Activated CD4-positive, alpha-beta T cell treated with anti-CD3 and anti-CD28 coated beads for 36 hours (primary cell): ENCODE measurements at regions not wholly inside any gene's neighbourhood (a gene's known extent, or its start where the extent isn't known, plus 50 kb on each side); places are given as distances from the start of the nearest gene placed in this dataset.

Experiments used
- ATAC-seq: fragments of 200-7000 bp; cut with Tn5 transposase; one replicate; pipeline ENCODE4 v1.10.0; 2021; ENCODE audit warnings: mild to moderate bottlenecking, moderate library complexity
- CTCF ChIA-PET: fragments of 350-600 bp; sonication (Branson Sonifier 250); formaldehyde crosslinking; loops from one replicate; lab custom pipeline; 2021; ENCODE audit warnings: antibody characterized with exemption; lab: Charles Lee
- POLR2A ChIA-PET: fragments of 350-600 bp; sonication (Branson Sonifier 250); formaldehyde crosslinking; loops from one replicate; lab custom pipeline; 2021; ENCODE audit warnings: antibody characterized with exemption, inconsistent platforms; lab: Charles Lee
- DNase-seq: peaks from one replicate; pipeline ENCODE4 v3.0.0-alpha.2; 2020
- H3K27ac Mint-ChIP-seq: one replicate; pipeline ENCODE4 v1.8.0; 2021; ENCODE audit warnings: mixed read lengths
- H3K27me3 Mint-ChIP-seq: one replicate; pipeline ENCODE4 v1.8.0; 2021; ENCODE audit warnings: mixed read lengths
- H3K36me3 Mint-ChIP-seq: one replicate; pipeline ENCODE4 v1.8.0; 2021; ENCODE audit warnings: low read depth, mixed read lengths
- H3K4me1 Mint-ChIP-seq: one replicate; pipeline ENCODE4 v1.8.0; 2021; ENCODE audit warnings: mixed read lengths
- H3K4me3 Mint-ChIP-seq: one replicate; pipeline ENCODE4 v1.8.0; 2021; ENCODE audit warnings: mild to moderate bottlenecking, moderate library complexity, mixed read lengths
- H3K9me3 Mint-ChIP-seq: one replicate; pipeline ENCODE4 v1.8.0; 2021; ENCODE audit warnings: low read depth, mixed read lengths
- intact Hi-C, 2 experiments: fragments of 100-400 bp; cut with DNase I in 1 of 2; cut with micrococcal nuclease in 1 of 2; formaldehyde crosslinking; loops; one replicate each; pipeline versions ENCODE4 v1.14.2 to v1.15.1; 2022 to 2024; cut with DNase I, micrococcal nuclease

DNA sequence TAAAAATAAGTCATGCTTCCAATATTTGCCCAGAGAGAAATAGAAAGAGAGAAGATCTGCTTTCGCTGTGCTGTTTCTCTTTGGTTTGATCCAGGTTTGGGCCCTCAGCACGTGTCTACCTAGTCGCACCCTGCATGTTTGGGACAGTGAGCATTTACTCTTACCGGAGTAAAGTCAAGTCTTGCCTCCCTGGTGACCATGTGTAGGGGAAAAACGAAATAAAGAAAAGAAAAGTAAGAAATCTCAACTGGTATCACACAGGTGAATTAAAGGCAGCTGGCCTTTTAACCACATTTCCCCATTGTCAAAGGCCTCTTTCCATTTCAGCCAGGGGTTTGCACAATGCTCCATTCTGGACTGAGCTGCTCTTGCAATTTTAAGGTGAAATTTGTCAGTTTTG lies 619.4 kb downstream of the VRK1 start:
- ATAC-seq (no peak), DNase-seq (no peak)
- H3K27me3 Mint-ChIP-seq = peaks cover 5% of the 10 kb centered on the region
- no peak overlapping the region for H3K4me3 Mint-ChIP-seq
- no peak overlapping the region for H3K27ac Mint-ChIP-seq
- H3K9me3 Mint-ChIP-seq = no peaks in the 10 kb centered on the region
- intact Hi-C loops = no loop called here
- H3K36me3 Mint-ChIP-seq = no peaks in the 10 kb centered on the region
- H3K4me1 Mint-ChIP-seq = peaks cover 6% of the 10 kb centered on the region
- CTCF ChIA-PET = interaction anchor here (1.0 to 1.1 kb wide), 2 partner anchors 36 to 292 kb away, joined by 3 read pairs; no protein-coding TSS in a partner anchor
- POLR2A ChIA-PET = no interaction called here

DNA sequence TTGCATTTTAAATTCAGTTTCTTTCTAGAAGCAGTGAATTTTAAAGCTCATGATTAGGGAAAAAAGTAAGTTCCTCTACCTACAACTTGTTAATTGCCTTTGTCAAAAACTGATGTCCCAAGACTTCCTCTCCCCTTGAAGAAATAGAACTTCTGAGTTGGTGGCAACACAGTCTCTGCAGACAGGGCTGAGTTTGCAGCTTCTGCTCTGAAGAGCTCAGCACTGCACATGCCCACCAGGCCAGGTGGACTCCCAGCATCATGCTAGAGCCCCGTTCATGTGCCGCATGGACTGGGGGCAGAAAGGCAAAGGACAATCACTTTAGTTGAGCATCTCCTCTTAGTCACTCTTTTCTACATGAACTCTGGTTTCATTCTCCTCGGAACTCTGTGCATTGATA lies 620.1 kb downstream of the VRK1 start:
- POLR2A ChIA-PET = no interaction called here
- ATAC-seq = no peak
- CTCF ChIA-PET = interaction anchor here (0.7 to 1.1 kb wide), 3 partner anchors 20 to 291 kb away, joined by 3 read pairs; no protein-coding TSS in a partner anchor
- intact Hi-C loops = no loop called here
- Mint-ChIP-seq H3K4me1 (peaks cover 6% of the 10 kb centered on the region), H3K4me3 (no peak overlapping the region), H3K27ac (no peak overlapping the region), H3K27me3 (peaks cover 5% of the 10 kb centered on the region), H3K9me3 (no peaks in the 10 kb centered on the region), H3K36me3 (no peaks in the 10 kb centered on the region)
- DNase-seq = no peak

DNA sequence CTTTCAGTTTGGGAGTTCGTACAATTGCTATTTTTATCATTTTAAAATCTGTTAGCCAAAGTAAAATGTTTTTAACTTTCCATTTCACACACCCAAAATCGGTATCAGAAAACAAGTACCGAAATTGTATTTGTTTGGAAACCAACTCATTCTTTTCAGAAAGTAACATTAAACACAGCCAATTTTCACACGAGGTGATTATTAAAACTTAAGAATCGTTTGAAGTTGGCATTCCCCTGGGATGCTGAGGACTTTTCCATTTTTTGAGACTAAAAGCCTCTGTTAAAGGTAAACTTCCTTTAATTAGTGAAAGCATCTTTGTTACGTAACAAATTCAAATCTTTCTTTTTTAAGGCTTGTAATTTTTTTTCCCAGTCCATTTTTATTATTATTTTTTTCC lies 623.0 kb downstream of the VRK1 start:
- Mint-ChIP-seq H3K27ac (no peak overlapping the region), H3K9me3 (no peaks in the 10 kb centered on the region), H3K4me1 (peaks cover 6% of the 10 kb centered on the region), H3K27me3 (no peaks in the 10 kb centered on the region), H3K4me3 (no peak overlapping the region), H3K36me3 (no peaks in the 10 kb centered on the region)
- intact Hi-C loops = no loop called here
- CTCF ChIA-PET = no interaction called here
- DNase-seq (no peak), ATAC-seq (no peak)
- POLR2A ChIA-PET = no interaction called here

DNA sequence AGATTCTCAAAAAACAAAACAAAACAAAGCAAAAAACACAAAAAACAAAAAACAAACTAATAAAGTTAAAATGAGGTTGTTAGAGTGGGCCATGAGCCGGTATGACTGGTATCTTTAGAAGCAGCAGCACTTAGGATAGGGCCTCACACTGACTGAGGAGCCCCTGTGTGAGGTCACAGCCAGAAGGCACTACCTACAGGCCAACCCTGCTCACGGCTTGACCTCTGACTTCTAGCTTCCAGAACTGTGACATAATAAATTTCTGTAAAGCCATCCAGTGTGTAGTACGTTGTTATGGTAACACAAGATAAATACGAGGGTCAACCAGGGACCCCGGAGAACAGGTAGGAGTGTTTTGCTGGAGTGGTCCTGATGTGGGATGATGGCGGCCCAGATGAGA lies 629.6 kb downstream of the VRK1 start:
- no peak overlapping the region for H3K4me3 Mint-ChIP-seq
- H3K27ac Mint-ChIP-seq = no peak overlapping the region
- no peaks in the 10 kb centered on the region for H3K36me3 Mint-ChIP-seq
- DNase-seq (peak; percentile 35), ATAC-seq (no peak)
- H3K27me3 Mint-ChIP-seq = no peaks in the 10 kb centered on the region
- CTCF ChIA-PET = interaction anchor here (0.6 kb wide), 1 partner anchor 351 kb away, joined by 3 read pairs; no protein-coding TSS in a partner anchor
- POLR2A ChIA-PET = no interaction called here
- no peaks in the 10 kb centered on the region for H3K4me1 Mint-ChIP-seq
- intact Hi-C loops = no loop called here
- H3K9me3 Mint-ChIP-seq = no peaks in the 10 kb centered on the region

DNA sequence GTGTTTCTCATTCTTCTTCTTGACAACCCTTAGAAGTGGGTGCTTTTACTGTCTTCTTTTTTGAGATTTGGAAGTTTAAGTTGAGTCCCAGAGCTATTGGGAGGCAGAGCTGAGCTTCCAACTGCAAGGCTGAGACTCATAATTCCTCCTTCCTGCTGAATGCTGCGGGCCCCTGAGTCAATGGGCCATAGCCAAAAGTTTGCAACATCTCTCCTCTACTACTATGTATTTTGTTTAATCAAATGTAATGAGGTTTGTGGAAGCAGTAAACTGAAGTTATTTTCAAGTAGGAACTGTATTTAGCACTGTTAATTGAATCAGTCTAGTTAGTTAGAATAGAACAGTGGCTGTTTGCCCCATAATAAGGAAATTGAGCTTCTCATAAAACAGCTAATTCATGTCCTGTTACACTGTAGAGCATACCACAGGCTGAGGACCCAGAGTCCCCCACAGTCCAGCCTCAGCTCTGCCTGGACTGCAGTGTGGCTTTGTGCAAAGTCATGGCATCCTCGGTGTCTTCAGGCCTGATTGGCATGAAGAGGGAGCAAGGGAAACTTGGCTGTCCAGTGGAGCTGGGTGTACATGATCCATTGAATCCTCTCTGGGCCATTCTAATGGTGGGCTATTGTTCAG lies 631.7 kb downstream of the VRK1 start:
- Mint-ChIP-seq H3K27ac (no peak overlapping the region), H3K4me3 (no peak overlapping the region), H3K36me3 (no peaks in the 10 kb centered on the region), H3K27me3 (no peaks in the 10 kb centered on the region), H3K9me3 (no peaks in the 10 kb centered on the region), H3K4me1 (no peaks in the 10 kb centered on the region)
- ChIA-PET POLR2A (no interaction called here), CTCF (interaction anchor here (0.9 to 1.0 kb wide), 2 partner anchors 30 to 289 kb away, joined by 3 to 4 read pairs; no protein-coding TSS in a partner anchor)
- DNase-seq = no peak
- ATAC-seq = no peak
- intact Hi-C loops = no loop called here

DNA sequence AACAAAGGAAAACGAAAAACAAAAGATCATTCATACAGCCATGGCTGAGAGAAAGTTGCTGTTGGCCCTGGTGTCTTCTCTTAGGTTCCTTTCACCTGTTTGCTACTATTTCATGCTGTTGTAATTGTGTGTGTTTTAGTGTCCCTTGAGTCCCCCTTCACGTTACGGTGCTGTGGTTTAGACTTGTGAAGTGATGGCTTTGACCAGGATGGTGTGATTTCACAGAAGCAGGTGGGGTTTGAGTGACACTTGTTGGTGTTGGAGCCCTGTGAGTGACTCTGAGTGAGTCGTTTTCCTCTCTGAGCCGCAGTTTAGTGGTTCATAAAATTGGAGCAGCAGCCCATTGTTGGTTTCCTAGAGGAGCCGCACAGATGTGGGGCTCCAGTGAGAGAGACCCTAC lies 635.4 kb downstream of the VRK1 start:
- DNase-seq (no peak), ATAC-seq (no peak)
- Mint-ChIP-seq H3K36me3 (no peaks in the 10 kb centered on the region), H3K4me3 (no peak overlapping the region), H3K27ac (no peak overlapping the region), H3K9me3 (no peaks in the 10 kb centered on the region), H3K27me3 (no peaks in the 10 kb centered on the region), H3K4me1 (no peaks in the 10 kb centered on the region)
- intact Hi-C loops = no loop called here
- ChIA-PET CTCF (interaction anchor here (1.0 kb wide), 1 partner anchor 12 kb away, joined by 3 read pairs; no protein-coding TSS in a partner anchor), POLR2A (no interaction called here)

DNA sequence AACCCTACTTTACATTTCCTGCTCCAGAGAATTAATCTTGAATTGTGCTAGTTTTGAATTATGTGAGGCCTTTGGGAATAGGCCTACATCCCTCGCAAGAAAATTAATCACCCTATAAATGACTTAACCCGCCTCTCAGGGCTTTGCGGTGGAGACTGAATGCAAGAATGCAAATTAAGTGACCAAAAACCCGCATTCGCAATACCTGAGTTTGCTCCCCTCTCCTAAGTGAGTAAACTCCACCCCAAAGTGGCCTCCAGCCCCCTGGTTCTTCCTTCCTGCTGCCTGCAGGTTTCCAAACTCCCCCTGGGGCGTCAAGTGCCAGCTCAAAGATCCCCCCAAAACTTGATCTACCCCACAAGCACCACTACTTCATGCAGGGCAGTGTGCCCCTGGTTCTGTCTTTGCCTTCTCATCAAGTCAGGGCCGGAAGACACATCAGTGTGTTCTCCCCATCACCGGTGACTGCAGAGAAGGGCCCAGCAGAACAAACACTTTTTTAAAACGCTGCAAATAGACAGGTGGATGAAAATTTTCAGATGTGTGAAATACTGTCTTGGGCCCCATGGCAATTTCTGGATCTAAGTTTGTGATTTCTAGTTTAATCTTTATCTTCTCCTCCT lies 644.7 kb downstream of the VRK1 start:
- Mint-ChIP-seq H3K27ac (peak overlapping the region; percentile 90), H3K9me3 (no peaks in the 10 kb centered on the region), H3K27me3 (no peaks in the 10 kb centered on the region), H3K4me3 (no peak overlapping the region), H3K4me1 (peaks cover 22% of the 10 kb centered on the region), H3K36me3 (no peaks in the 10 kb centered on the region)
- intact Hi-C loops = no loop called here
- POLR2A ChIA-PET = no interaction called here
- ATAC-seq (peak; percentile 34), DNase-seq (no peak)
- CTCF ChIA-PET = no interaction called here

DNA sequence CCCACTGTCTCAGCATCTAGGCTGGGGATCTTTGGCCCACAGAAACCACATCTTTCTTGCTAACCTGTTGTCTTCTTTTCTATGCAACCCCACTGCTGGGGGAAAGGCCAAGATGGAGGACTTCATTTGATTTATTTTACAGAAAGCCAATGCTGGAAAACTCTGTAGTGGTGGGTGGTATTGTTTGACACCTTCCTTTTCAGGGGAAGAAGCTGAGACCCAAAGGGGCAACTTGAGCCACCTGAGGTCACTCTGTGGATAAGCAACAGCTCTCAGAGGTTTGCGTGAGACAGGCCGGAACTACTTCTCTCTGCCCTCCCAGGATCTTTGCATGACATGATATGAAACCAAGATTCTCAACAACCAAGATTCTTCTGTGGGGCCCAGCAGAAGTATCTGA lies 645.2 kb downstream of the VRK1 start:
- peak overlapping the region; percentile 90 for H3K27ac Mint-ChIP-seq
- ATAC-seq = peak; percentile 78
- no peaks in the 10 kb centered on the region for H3K27me3 Mint-ChIP-seq
- intact Hi-C loops = no loop called here
- POLR2A ChIA-PET = no interaction called here
- H3K4me3 Mint-ChIP-seq = no peak overlapping the region
- no peaks in the 10 kb centered on the region for H3K9me3 Mint-ChIP-seq
- CTCF ChIA-PET = interaction anchor here (1.1 kb wide), 1 partner anchor 16 kb away, joined by 3 read pairs; no protein-coding TSS in a partner anchor
- H3K36me3 Mint-ChIP-seq = no peaks in the 10 kb centered on the region
- peak; percentile 38 for DNase-seq
- H3K4me1 Mint-ChIP-seq = peaks cover 22% of the 10 kb centered on the region

DNA sequence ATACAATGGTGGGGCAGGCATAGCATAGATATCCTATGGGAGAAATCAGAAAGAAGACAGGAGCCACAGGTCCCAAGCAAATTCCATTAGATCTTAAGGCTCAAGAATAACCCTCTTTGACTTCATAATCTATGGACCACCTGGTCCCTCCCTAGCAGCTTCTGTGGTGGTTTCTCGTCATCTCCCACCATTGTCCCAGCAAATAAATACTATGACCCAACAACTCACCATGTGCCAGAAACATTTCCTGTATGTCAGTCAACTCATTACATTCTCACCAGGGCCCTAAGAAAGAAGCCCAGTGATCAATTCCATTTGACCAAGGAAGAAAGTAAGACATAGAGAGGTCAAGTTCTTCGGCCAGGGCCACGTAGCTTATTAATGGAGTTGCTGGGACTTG lies 646.2 kb downstream of the VRK1 start:
- intact Hi-C loops = no loop called here
- ATAC-seq (no peak), DNase-seq (no peak)
- H3K9me3 Mint-ChIP-seq = no peaks in the 10 kb centered on the region
- no peak overlapping the region for H3K4me3 Mint-ChIP-seq
- no peaks in the 10 kb centered on the region for H3K27me3 Mint-ChIP-seq
- CTCF ChIA-PET = interaction anchor here (0.6 to 1.3 kb wide), 4 partner anchors 9 to 342 kb away, joined by 3 to 4 read pairs (median 3); no protein-coding TSS in a partner anchor
- peak overlapping the region; percentile 82 for H3K27ac Mint-ChIP-seq
- H3K4me1 Mint-ChIP-seq = peaks cover 22% of the 10 kb centered on the region
- no peaks in the 10 kb centered on the region for H3K36me3 Mint-ChIP-seq
- POLR2A ChIA-PET = no interaction called here

DNA sequence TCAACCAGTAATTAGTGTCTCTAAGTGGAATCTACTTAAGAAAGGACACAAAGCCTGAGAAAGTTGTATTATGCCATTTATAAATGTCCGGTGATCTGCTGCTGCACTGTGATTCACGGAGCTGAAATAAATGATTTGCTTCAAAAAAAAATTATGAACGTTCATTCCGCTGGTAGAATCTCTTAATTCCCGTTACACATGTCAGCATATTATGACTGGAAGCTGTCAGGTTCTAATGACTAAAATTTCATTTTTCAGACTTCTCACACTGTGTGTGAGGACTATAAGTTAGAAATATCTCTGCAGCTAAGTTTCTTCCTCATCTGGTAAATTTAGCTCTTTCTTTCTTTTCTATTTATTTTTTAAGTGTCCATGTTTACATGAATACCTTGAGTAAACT lies 647.1 kb downstream of the VRK1 start:
- no peaks in the 10 kb centered on the region for H3K9me3 Mint-ChIP-seq
- no peaks in the 10 kb centered on the region for H3K36me3 Mint-ChIP-seq
- H3K4me3 Mint-ChIP-seq = no peak overlapping the region
- intact Hi-C loops = no loop called here
- ATAC-seq = no peak
- no peak for DNase-seq
- CTCF ChIA-PET = interaction anchor here (0.8 to 1.3 kb wide), 4 partner anchors 8 to 341 kb away, joined by 3 to 4 read pairs (median 3); no protein-coding TSS in a partner anchor
- POLR2A ChIA-PET = no interaction called here
- H3K27me3 Mint-ChIP-seq = no peaks in the 10 kb centered on the region
- H3K27ac Mint-ChIP-seq = no peak overlapping the region
- H3K4me1 Mint-ChIP-seq = peaks cover 22% of the 10 kb centered on the region

DNA sequence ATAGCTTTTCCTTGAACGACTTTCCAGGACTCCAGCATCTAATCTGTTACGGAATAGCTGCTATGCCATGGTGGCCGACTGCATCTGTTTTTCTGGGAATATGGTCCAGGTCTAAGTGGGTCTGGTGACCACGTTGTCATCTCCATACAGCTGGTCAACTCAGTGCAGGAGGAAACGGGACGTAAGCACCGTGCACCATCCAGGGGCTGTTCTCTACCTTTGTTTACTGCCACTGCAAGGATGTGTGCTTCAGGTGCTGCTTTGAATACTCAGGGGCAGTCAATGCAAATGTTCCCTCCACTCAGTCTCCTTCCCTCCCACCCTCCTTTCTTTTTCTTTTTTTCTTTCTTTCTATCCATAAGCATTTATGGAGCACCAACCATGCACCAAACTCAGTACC lies 648.2 kb downstream of the VRK1 start:
- DNase-seq (no peak), ATAC-seq (no peak)
- no peaks in the 10 kb centered on the region for H3K27me3 Mint-ChIP-seq
- no peak overlapping the region for H3K27ac Mint-ChIP-seq
- CTCF ChIA-PET = interaction anchor here (0.9 to 1.0 kb wide), 3 partner anchors 12 to 131 kb away, joined by 3 to 7 read pairs (median 4); no protein-coding TSS in a partner anchor
- no peaks in the 10 kb centered on the region for H3K9me3 Mint-ChIP-seq
- no peaks in the 10 kb centered on the region for H3K36me3 Mint-ChIP-seq
- H3K4me3 Mint-ChIP-seq = no peak overlapping the region
- intact Hi-C loops = no loop called here
- peaks cover 19% of the 10 kb centered on the region for H3K4me1 Mint-ChIP-seq
- POLR2A ChIA-PET = no interaction called here

DNA sequence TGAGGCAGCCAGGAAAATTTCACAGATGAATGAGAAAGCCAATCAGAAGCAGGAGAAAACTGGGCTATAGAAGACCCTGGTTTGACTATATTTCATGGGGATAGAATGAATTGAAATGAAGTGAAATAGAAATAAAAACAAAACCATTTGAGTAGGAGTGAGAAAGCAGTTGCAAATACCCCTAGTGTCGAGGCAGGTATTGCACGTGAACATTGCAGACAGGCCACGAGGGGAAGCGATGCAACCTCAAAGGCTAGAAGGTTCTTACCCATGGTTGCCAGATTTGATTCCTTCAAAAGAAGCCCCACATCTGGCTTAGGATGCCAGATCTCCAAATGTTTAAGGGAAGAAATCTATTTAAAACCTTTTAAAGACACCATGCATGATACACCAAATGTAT lies 648.9 kb downstream of the VRK1 start:
- peak; percentile 49 for ATAC-seq

More for the DNA sequence above, 648.9 kb downstream of the VRK1 start:
- CTCF ChIA-PET = interaction anchor here (1.0 kb wide), 1 partner anchor 11 kb away, joined by 3 read pairs; no protein-coding TSS in a partner anchor
- Mint-ChIP-seq H3K27ac (no peak overlapping the region), H3K4me3 (no peak overlapping the region), H3K9me3 (no peaks in the 10 kb centered on the region), H3K4me1 (peaks cover 19% of the 10 kb centered on the region), H3K36me3 (no peaks in the 10 kb centered on the region), H3K27me3 (no peaks in the 10 kb centered on the region)
- DNase-seq = peak; percentile 39
- intact Hi-C loops = no loop called here
- POLR2A ChIA-PET = no interaction called here
